ENCODE measurements at regions not wholly inside any gene's neighbourhood (a gene's known extent, or its start where the extent isn't known, plus 50 kb on each side); places are given as distances from the start of the nearest gene placed in this dataset.

DNA sequence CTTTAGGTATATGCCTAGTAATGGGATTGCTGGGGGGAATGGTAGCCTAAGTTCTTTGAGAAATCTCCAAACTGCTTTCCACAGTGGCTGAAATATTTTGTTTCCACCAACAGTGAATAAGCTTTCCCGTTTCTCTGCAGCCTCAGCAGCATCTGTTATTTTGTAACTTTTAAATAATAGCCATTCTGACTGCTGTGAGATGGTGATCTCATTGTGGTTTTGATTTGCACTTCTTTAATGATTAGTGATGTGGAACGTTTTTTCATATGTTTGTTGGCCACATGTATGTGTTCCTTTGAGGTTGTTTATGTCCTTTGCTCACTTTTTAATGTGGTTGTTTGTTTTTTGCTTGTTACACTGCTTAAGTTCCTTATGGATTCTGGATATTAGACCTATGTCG, 237.4 kb downstream of the CENPF start:
- TF ChIP-seq CTCF (IDR thresholded peaks at IDR 0.05; ENCODE audit: insufficient read depth, low read length) (no peak), POLR2AphosphoS5 (IDR thresholded peaks at IDR 0.05; ENCODE audit: low read depth) (no peak)

Measured in HL-60 (cell line).